Body of pancreas (tissue), 4 donors: ENCODE measurements at regions not wholly inside any gene's neighbourhood (a gene's known extent, or its start where the extent isn't known, plus 50 kb on each side); places are given as distances from the start of the nearest gene placed in this dataset.

Source experiments
- CTCF ChIP-seq, 7 experiments: fragments of 450-650 bp in 4 of 7; fragments of 200-600 bp in 3 of 7; sonication (generic) in 3 of 7; IDR thresholded peaks; one replicate each; pipeline ENCODE4 v1.5.1; 2016 to 2019; ENCODE audit warnings: antibody characterized with exemption in 7 of 7
- POLR2A ChIP-seq, 3 donors: fragments of 450-650 bp; IDR thresholded peaks; one replicate each; pipeline ENCODE4 v1.6.1; 2016; ENCODE audit warnings: antibody characterized with exemption in 3 of 3, mild to moderate bottlenecking in 2 of 3

GRCh38 chr9:19937121-19937520 is 148.3 kb upstream of the SLC24A2 start:
- TF ChIP-seq CTCF (IDR thresholded peaks at IDR 0.05) (no peak), POLR2A (IDR thresholded peaks at IDR 0.05) (no peak)
